ENCODE measurements at regions not wholly inside any gene's neighbourhood (a gene's known extent, or its start where the extent isn't known, plus 50 kb on each side); places are given as distances from the start of the nearest gene placed in this dataset.
A peak's percentile ranks its signal among the peaks of the same experiment; 100 is the strongest.
"Not testable (repeated sequence)": the region's sequence is repeated elsewhere in the genome, so short reads cannot be mapped to it uniquely, and the experiment has no call there.

DNA sequence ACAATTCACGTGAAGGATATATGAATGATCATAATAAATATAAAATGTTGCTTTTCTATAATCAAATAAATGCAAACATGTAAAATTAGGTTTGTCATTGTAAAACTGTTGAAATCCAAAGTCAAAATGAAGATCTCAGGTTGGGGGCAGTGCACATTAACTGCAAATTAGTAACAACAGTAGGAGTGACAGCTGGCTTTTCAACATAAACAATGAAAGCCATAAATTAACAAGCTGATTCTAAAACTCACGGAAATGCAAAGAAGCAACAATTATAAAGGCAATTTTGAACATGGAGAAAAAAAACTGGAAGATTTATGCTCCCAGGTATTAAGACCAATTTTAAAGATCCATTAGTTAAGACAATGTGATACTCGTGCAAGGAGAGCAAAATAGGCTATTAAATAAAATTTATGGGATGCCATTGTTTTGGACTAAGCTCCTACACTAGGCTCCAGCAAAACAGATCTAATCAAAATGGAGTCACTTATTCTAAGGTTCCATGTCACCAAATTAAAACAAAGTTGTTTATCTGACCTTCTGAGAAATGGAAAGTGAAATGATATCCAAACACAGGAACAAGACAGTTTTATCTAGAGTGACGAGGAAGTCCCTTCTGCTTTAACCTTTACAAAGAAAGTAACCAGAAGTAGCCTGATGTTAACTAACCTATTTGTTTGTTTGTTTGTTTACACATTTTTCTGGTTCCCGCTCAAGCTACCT is 770.8 kb downstream of the EPHA7 start:
- no peak overlapping the region for H3K4me3 ChIP-seq (ENCODE audit: low read depth, low read length, poor library complexity, severe bottlenecking)
- H3K27me3 ChIP-seq (replicated peaks; ENCODE audit: insufficient read depth, low read depth, low read length, poor library complexity) = no peaks in the 10 kb centered on the region
- no peaks in the 10 kb centered on the region for H3K9me3 ChIP-seq (ENCODE audit: low read depth, low read length, poor library complexity, severe bottlenecking)
- no peak overlapping the region for H3K27ac ChIP-seq (ENCODE audit: low read depth, low read length, poor library complexity, severe bottlenecking)
- no peak for TF ChIP-seq EZH2 (IDR thresholded peaks at IDR 0.05; ENCODE audit: borderline replicate concordance, low read depth, low read length, poor library complexity, severe bottlenecking)
- TF ChIP-seq, protein P1, sequence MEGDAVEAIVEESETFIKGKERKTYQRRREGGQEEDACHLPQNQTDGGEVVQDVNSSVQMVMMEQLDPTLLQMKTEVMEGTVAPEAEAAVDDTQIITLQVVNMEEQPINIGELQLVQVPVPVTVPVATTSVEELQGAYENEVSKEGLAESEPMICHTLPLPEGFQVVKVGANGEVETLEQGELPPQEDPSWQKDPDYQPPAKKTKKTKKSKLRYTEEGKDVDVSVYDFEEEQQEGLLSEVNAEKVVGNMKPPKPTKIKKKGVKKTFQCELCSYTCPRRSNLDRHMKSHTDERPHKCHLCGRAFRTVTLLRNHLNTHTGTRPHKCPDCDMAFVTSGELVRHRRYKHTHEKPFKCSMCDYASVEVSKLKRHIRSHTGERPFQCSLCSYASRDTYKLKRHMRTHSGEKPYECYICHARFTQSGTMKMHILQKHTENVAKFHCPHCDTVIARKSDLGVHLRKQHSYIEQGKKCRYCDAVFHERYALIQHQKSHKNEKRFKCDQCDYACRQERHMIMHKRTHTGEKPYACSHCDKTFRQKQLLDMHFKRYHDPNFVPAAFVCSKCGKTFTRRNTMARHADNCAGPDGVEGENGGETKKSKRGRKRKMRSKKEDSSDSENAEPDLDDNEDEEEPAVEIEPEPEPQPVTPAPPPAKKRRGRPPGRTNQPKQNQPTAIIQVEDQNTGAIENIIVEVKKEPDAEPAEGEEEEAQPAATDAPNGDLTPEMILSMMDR (conservative IDR thresholded peaks at IDR 0.05; ENCODE audit: low read depth, low read length) = no peak
- ChIA-PET POLR2A (ENCODE audit: low non-redundant PET) (no interaction called here), CTCF (no interaction called here)
- intact Hi-C loops (cut with micrococcal nuclease; ENCODE audit: unreplicated experiment) = loop anchor here (10.0 kb wide), 3 partner anchors 524 to 1704 kb away; no protein-coding TSS in a partner anchor
- BruUV-seq (replicated peaks) = no TSS peak
- no peaks in the 10 kb centered on the region for H3K4me1 ChIP-seq (ENCODE audit: insufficient read depth, low read length, poor library complexity, severe bottlenecking)
- H3K36me3 ChIP-seq (ENCODE audit: insufficient read depth, low read length, poor library complexity, severe bottlenecking) = no peaks in the 10 kb centered on the region
- DNase-seq (ENCODE audit: low spot score) = peak; percentile 5

DNA sequence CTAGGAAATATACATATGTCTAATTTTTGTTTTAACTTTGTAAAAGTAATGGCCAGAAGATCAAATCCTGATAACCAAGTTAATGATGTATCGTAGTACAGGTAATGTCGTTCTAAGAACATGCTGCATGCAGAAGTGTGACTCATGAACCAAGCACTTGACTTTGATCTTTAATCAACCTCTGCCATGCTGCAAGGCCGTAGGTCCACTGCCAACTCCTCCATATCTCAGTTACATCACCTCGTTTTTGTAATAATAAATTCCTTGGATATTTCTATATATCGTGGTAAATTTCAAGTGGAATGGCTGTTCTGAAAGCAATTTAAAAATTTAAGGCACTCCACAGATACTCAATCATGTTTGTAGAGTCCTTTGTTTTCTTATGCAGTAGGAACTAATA is 771.7 kb downstream of the EPHA7 start:
- Histone ChIP-seq H3K36me3 (ENCODE audit: insufficient read depth, low read length, poor library complexity, severe bottlenecking) (no peaks in the 10 kb centered on the region), H3K4me1 (ENCODE audit: insufficient read depth, low read length, poor library complexity, severe bottlenecking) (no peaks in the 10 kb centered on the region), H3K4me3 (ENCODE audit: low read depth, low read length, poor library complexity, severe bottlenecking) (no peak overlapping the region), H3K9me3 (ENCODE audit: low read depth, low read length, poor library complexity, severe bottlenecking) (no peaks in the 10 kb centered on the region), H3K27me3 (replicated peaks; ENCODE audit: insufficient read depth, low read depth, low read length, poor library complexity) (no peaks in the 10 kb centered on the region), H3K27ac (ENCODE audit: low read depth, low read length, poor library complexity, severe bottlenecking) (no peak overlapping the region)
- intact Hi-C loops (cut with micrococcal nuclease; ENCODE audit: unreplicated experiment) = loop anchor here (10.0 kb wide), 3 partner anchors 523 to 1703 kb away; no protein-coding TSS in a partner anchor
- ChIA-PET POLR2A (ENCODE audit: low non-redundant PET) (interaction anchor here (0.7 kb wide), 1 partner anchor 515 kb away, joined by 3 read pairs; no protein-coding TSS in a partner anchor), CTCF (no interaction called here)
- DNase-seq (ENCODE audit: low spot score) = no peak
- no TSS peak for BruUV-seq (replicated peaks)
- TF ChIP-seq, protein P1 (conservative IDR thresholded peaks at IDR 0.05; ENCODE audit: low read depth, low read length) = no peak
- TF ChIP-seq EZH2 (IDR thresholded peaks at IDR 0.05; ENCODE audit: borderline replicate concordance, low read depth, low read length, poor library complexity, severe bottlenecking) = no peak

DNA sequence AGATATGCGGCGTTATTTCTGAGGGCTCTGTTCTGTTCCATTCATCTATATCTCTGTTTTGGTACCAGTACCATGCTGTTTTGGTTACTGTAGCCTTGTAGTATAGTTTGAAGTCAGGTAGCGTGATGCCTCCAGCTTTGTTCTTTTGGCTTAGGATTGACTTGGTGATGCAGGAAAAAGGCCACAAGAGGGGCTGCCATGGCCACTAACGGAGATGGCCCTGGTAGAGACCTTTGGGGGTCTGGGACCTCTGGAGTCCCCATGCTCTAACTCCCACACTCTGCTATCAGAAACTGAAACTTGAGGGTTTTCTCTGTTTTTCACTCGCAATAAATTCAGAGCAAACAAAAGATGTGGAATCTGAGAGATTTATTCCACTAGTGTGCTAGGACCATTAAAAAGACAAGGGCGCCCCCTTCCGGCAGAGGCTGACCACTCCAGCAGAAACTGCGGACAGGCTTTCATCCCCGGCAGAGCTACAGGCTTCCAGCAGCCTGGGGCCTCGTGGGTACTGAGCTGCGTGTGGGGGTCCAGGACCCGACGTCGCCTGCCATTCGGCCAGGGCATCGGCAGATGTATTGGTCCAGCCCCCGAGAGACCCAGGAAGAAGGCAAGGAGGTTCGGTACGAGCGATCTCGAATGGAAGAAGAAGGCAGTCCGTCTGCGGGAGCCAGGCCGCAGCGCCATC is 775.1 kb downstream of the EPHA7 start:
- H3K27ac ChIP-seq (ENCODE audit: low read depth, low read length, poor library complexity, severe bottlenecking); H3K4me1 ChIP-seq (ENCODE audit: insufficient read depth, low read length, poor library complexity, severe bottlenecking); H3K4me3 ChIP-seq (ENCODE audit: low read depth, low read length, poor library complexity, severe bottlenecking); BruUV-seq (replicated peaks); H3K36me3 ChIP-seq (ENCODE audit: insufficient read depth, low read length, poor library complexity, severe bottlenecking); CTCF ChIA-PET; H3K27me3 ChIP-seq (replicated peaks; ENCODE audit: insufficient read depth, low read depth, low read length, poor library complexity); H3K9me3 ChIP-seq (ENCODE audit: low read depth, low read length, poor library complexity, severe bottlenecking); POLR2A ChIA-PET (ENCODE audit: low non-redundant PET): not testable (repeated sequence)
- intact Hi-C loops (cut with micrococcal nuclease; ENCODE audit: unreplicated experiment) = loop anchor here (10.0 kb wide), 3 partner anchors 519 to 1699 kb away; no protein-coding TSS in a partner anchor
- TF ChIP-seq, protein P1 (conservative IDR thresholded peaks at IDR 0.05; ENCODE audit: low read depth, low read length) = peak; percentile 57
- DNase-seq (ENCODE audit: low spot score) = peak; percentile 44

All from A673 (cell line).